ENCODE measurements at regions not wholly inside any gene's neighbourhood (a gene's known extent, or its start where the extent isn't known, plus 50 kb on each side); places are given as distances from the start of the nearest gene placed in this dataset.

DNA sequence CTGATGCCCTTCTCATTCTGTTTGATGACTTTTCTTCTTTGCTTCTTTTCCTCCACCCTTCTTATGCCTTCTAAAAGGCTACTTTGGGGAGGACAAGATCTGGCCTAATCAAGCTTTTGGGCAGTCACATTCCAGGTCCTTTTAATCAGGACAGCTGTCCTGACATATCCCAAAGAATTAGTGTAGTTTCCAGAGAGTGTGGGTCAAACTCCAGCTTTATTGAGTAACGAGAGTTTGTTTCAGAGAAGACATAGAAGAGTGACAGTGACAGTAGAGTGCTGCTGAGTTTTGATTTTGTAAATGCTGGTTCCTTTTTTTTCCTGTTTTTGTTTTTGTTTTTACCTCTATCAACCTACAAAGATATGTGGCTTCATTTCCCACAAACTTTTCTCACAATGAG, 158.4 kb upstream of the SESN3 start:
- ChIA-PET POLR2A (ENCODE audit: low non-redundant PET) (no interaction called here), CTCF (no interaction called here)
- Histone ChIP-seq H3K27me3 (replicated peaks; ENCODE audit: insufficient read depth, low read depth, low read length, poor library complexity) (no peaks in the 10 kb centered on the region), H3K36me3 (ENCODE audit: insufficient read depth, low read length, poor library complexity, severe bottlenecking) (no peaks in the 10 kb centered on the region), H3K9me3 (ENCODE audit: low read depth, low read length, poor library complexity, severe bottlenecking) (no peaks in the 10 kb centered on the region), H3K27ac (ENCODE audit: low read depth, low read length, poor library complexity, severe bottlenecking) (no peak overlapping the region), H3K4me1 (ENCODE audit: insufficient read depth, low read length, poor library complexity, severe bottlenecking) (no peaks in the 10 kb centered on the region), H3K4me3 (ENCODE audit: low read depth, low read length, poor library complexity, severe bottlenecking) (no peak overlapping the region)
- no peak for TF ChIP-seq EZH2 (IDR thresholded peaks at IDR 0.05; ENCODE audit: borderline replicate concordance, low read depth, low read length, poor library complexity, severe bottlenecking)
- TF ChIP-seq, protein P1, sequence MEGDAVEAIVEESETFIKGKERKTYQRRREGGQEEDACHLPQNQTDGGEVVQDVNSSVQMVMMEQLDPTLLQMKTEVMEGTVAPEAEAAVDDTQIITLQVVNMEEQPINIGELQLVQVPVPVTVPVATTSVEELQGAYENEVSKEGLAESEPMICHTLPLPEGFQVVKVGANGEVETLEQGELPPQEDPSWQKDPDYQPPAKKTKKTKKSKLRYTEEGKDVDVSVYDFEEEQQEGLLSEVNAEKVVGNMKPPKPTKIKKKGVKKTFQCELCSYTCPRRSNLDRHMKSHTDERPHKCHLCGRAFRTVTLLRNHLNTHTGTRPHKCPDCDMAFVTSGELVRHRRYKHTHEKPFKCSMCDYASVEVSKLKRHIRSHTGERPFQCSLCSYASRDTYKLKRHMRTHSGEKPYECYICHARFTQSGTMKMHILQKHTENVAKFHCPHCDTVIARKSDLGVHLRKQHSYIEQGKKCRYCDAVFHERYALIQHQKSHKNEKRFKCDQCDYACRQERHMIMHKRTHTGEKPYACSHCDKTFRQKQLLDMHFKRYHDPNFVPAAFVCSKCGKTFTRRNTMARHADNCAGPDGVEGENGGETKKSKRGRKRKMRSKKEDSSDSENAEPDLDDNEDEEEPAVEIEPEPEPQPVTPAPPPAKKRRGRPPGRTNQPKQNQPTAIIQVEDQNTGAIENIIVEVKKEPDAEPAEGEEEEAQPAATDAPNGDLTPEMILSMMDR (conservative IDR thresholded peaks at IDR 0.05; ENCODE audit: low read depth, low read length): no peak
- intact Hi-C loops (cut with micrococcal nuclease; ENCODE audit: unreplicated experiment): no loop called here
- no TSS peak for BruUV-seq (replicated peaks)
- DNase-seq (ENCODE audit: low spot score): no peak

DNA sequence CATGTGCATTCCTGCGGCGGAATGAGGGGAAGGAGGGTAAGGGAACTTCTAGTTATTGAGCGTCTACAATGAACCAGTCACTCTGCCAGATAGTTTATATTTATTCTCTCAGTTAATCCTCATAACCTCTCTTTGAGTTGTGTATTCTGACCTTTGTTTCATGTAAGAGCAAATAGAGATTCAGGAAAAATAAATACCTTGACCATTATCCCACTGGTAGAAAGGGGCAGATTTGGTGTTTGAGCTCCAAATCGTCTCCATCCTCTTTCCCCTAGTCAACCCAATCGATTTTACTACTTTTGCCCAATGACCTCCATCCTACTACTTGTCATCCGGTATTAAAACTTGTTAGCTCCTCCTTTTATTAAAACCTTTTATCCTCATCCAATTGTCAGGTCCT, 157.1 kb upstream of the SESN3 start:
- DNase-seq (ENCODE audit: low spot score): no peak
- BruUV-seq (replicated peaks): no TSS peak
- H3K27me3 ChIP-seq (replicated peaks; ENCODE audit: insufficient read depth, low read depth, low read length, poor library complexity): no peaks in the 10 kb centered on the region
- no peaks in the 10 kb centered on the region for H3K9me3 ChIP-seq (ENCODE audit: low read depth, low read length, poor library complexity, severe bottlenecking)
- ChIA-PET CTCF (no interaction called here), POLR2A (ENCODE audit: low non-redundant PET) (interaction anchor here (0.6 kb wide), 1 partner anchor 50 kb away, joined by 3 read pairs; no protein-coding TSS in a partner anchor)
- no peaks in the 10 kb centered on the region for H3K4me1 ChIP-seq (ENCODE audit: insufficient read depth, low read length, poor library complexity, severe bottlenecking)
- intact Hi-C loops (cut with micrococcal nuclease; ENCODE audit: unreplicated experiment): no loop called here
- H3K4me3 ChIP-seq (ENCODE audit: low read depth, low read length, poor library complexity, severe bottlenecking): no peak overlapping the region
- no peaks in the 10 kb centered on the region for H3K36me3 ChIP-seq (ENCODE audit: insufficient read depth, low read length, poor library complexity, severe bottlenecking)
- no peak overlapping the region for H3K27ac ChIP-seq (ENCODE audit: low read depth, low read length, poor library complexity, severe bottlenecking)
- TF ChIP-seq, protein P1 (conservative IDR thresholded peaks at IDR 0.05; ENCODE audit: low read depth, low read length): no peak
- TF ChIP-seq EZH2 (IDR thresholded peaks at IDR 0.05; ENCODE audit: borderline replicate concordance, low read depth, low read length, poor library complexity, severe bottlenecking): no peak

DNA sequence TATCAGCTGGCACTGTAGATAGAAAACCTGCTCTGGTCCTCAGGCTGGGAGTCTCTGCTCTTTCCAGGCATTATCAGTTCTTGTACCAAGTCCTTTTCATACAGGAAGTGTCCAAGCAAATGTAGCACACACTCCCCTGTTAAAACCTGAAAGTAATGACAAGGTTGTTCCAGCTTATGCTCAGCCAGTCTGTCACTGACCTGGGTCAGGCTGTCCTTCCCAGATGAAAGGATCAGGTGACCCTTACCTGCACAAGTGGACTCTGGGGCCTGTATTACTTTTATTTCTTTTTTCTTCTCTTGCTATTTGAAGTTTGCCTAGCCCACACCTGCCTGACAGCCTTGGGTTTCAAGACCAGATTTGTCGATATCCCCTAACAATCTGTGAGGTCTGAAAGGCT, 156.3 kb upstream of the SESN3 start:
- H3K27ac ChIP-seq (ENCODE audit: low read depth, low read length, poor library complexity, severe bottlenecking): no peak overlapping the region
- H3K4me1 ChIP-seq (ENCODE audit: insufficient read depth, low read length, poor library complexity, severe bottlenecking): no peaks in the 10 kb centered on the region
- BruUV-seq (replicated peaks): no TSS peak
- intact Hi-C loops (cut with micrococcal nuclease; ENCODE audit: unreplicated experiment): no loop called here
- CTCF ChIA-PET: no interaction called here
- TF ChIP-seq EZH2 (IDR thresholded peaks at IDR 0.05; ENCODE audit: borderline replicate concordance, low read depth, low read length, poor library complexity, severe bottlenecking): no peak
- TF ChIP-seq, protein P1 (conservative IDR thresholded peaks at IDR 0.05; ENCODE audit: low read depth, low read length): no peak
- H3K9me3 ChIP-seq (ENCODE audit: low read depth, low read length, poor library complexity, severe bottlenecking): no peaks in the 10 kb centered on the region
- H3K4me3 ChIP-seq (ENCODE audit: low read depth, low read length, poor library complexity, severe bottlenecking): no peak overlapping the region
- DNase-seq (ENCODE audit: low spot score): no peak
- H3K36me3 ChIP-seq (ENCODE audit: insufficient read depth, low read length, poor library complexity, severe bottlenecking): no peaks in the 10 kb centered on the region
- POLR2A ChIA-PET (ENCODE audit: low non-redundant PET): no interaction called here
- H3K27me3 ChIP-seq (replicated peaks; ENCODE audit: insufficient read depth, low read depth, low read length, poor library complexity): no peaks in the 10 kb centered on the region

All from A673 (cell line).